Calu3 (cell line): ENCODE measurements at regions not wholly inside any gene's neighbourhood (a gene's known extent, or its start where the extent isn't known, plus 50 kb on each side); places are given as distances from the start of the nearest gene placed in this dataset.

Source experiments
- BruUV-seq: library from RNA; stranded (reverse); fragments of 400-500 nt; replicated peaks from 2 replicates; lab custom pipeline; 2021; lab: Mats Ljungman, UMichigan
- CTCF ChIA-PET: fragments of 300-600 bp; sonication (Branson Sonifier 250); formaldehyde crosslinking; loops from one replicate; lab custom pipeline; 2022; ENCODE audit warnings: antibody characterized with exemption; lab: Charles Lee
- DNase-seq: peaks from one replicate; pipeline ENCODE4 v3.0.0; 2022
- H3K27ac Mint-ChIP-seq: one replicate; pipeline ENCODE4 v1.8.0; 2022; ENCODE audit warnings: mixed read lengths; ENCODE audit not compliant: unreplicated experiment
- H3K27me3 Mint-ChIP-seq: one replicate; pipeline ENCODE4 v1.8.0; 2022; ENCODE audit warnings: mixed read lengths; ENCODE audit not compliant: unreplicated experiment
- H3K36me3 Mint-ChIP-seq: one replicate; pipeline ENCODE4 v1.8.0; 2022; ENCODE audit warnings: mild to moderate bottlenecking, moderate library complexity, mixed read lengths; ENCODE audit not compliant: insufficient read depth, unreplicated experiment
- H3K4me1 Mint-ChIP-seq: one replicate; pipeline ENCODE4 v1.8.0; 2022; ENCODE audit warnings: mild to moderate bottlenecking, low read depth, mixed read lengths; ENCODE audit not compliant: unreplicated experiment
- H3K4me3 Mint-ChIP-seq: one replicate; pipeline ENCODE4 v1.8.0; 2022; ENCODE audit warnings: mild to moderate bottlenecking, low read depth, moderate library complexity, mixed read lengths; ENCODE audit not compliant: unreplicated experiment
- H3K9me3 Mint-ChIP-seq: one replicate; pipeline ENCODE4 v1.8.0; 2022; ENCODE audit warnings: low read depth, mixed read lengths; ENCODE audit not compliant: unreplicated experiment
- intact Hi-C: fragments of 100-400 bp; cut with micrococcal nuclease; formaldehyde crosslinking; loops from one replicate; pipeline ENCODE4 v1.10.0; 2022; ENCODE audit not compliant: unreplicated experiment
- TF ChIP-seq, protein P1 (sequence below): fragments of 200-600 bp; IDR thresholded peaks from one replicate; pipeline ENCODE4 v1.8.0; 2022; ENCODE audit warnings: antibody characterized with exemption; ENCODE audit not compliant: unreplicated experiment

DNA sequence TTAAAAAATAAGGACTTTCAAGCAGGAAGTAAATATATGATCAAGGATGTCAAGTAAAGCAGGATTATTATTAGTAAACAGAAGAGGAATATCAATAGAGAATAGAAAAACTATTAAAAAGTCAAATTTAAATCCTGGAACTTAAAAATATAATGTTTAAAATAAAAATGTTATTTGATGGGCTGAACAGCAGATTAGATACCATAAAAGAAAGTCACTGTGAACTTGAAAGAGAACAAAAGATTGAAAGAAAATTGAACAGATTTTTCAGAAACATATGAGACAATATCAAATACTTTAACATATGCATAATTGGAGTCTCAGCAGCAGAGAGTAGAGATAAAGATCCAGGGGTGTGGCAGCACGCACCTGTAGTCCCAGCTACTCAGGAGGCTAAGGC, 1213.7 kb upstream of the AUTS2 start:
- no peaks in the 10 kb centered on the region for H3K4me1 Mint-ChIP-seq
- BruUV-seq = no TSS peak
- CTCF ChIA-PET = no interaction called here

DNA sequence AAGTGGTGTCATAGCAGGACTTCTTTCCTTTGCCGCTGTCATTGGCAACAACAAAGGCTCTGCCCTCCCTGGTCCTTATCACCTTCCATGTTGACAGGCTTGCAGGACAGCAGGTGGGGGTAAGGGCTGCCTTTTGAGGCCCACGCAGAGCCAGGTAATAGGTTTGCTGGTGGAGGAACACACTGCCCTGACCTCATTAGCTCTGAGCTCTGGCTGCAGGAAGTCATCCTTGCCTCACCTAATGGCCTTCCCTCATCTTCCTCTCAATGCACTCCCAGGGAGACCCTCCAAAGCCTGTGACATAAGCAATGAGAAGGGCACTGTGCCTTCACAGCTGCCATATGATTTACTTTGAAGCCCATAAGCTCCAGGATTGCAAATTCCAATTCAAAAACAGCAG, 1205.2 kb upstream of the AUTS2 start:
- no TSS peak for BruUV-seq
- Mint-ChIP-seq H3K27ac (no peak overlapping the region), H3K4me1 (no peaks in the 10 kb centered on the region), H3K36me3 (no peaks in the 10 kb centered on the region), H3K27me3 (no peaks in the 10 kb centered on the region), H3K9me3 (peaks cover 8% of the 10 kb centered on the region), H3K4me3 (no peak overlapping the region)
- intact Hi-C loops = no loop called here
- DNase-seq = no peak
- TF ChIP-seq, protein P1, sequence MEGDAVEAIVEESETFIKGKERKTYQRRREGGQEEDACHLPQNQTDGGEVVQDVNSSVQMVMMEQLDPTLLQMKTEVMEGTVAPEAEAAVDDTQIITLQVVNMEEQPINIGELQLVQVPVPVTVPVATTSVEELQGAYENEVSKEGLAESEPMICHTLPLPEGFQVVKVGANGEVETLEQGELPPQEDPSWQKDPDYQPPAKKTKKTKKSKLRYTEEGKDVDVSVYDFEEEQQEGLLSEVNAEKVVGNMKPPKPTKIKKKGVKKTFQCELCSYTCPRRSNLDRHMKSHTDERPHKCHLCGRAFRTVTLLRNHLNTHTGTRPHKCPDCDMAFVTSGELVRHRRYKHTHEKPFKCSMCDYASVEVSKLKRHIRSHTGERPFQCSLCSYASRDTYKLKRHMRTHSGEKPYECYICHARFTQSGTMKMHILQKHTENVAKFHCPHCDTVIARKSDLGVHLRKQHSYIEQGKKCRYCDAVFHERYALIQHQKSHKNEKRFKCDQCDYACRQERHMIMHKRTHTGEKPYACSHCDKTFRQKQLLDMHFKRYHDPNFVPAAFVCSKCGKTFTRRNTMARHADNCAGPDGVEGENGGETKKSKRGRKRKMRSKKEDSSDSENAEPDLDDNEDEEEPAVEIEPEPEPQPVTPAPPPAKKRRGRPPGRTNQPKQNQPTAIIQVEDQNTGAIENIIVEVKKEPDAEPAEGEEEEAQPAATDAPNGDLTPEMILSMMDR = no peak
- CTCF ChIA-PET = no interaction called here

More for the DNA sequence above, 1213.7 kb upstream of the AUTS2 start:
- Mint-ChIP-seq H3K9me3 (peaks cover 2% of the 10 kb centered on the region), H3K27me3 (no peaks in the 10 kb centered on the region), H3K27ac (no peak overlapping the region), H3K4me3 (no peak overlapping the region), H3K36me3 (no peaks in the 10 kb centered on the region)
- no peak for DNase-seq
- intact Hi-C loops = no loop called here
- TF ChIP-seq, protein P1 = no peak

GRCh38 chr7:68394131-68394530, 1204.1 kb upstream of the AUTS2 start:
- Mint-ChIP-seq H3K27me3 (no peaks in the 10 kb centered on the region), H3K27ac (no peak overlapping the region), H3K36me3 (no peaks in the 10 kb centered on the region), H3K9me3 (peaks cover 6% of the 10 kb centered on the region), H3K4me1 (no peaks in the 10 kb centered on the region), H3K4me3 (no peak overlapping the region)
- DNase-seq = no peak
- CTCF ChIA-PET = no interaction called here
- intact Hi-C loops = no loop called here
- BruUV-seq = no TSS peak
- TF ChIP-seq, protein P1 = no peak

DNA sequence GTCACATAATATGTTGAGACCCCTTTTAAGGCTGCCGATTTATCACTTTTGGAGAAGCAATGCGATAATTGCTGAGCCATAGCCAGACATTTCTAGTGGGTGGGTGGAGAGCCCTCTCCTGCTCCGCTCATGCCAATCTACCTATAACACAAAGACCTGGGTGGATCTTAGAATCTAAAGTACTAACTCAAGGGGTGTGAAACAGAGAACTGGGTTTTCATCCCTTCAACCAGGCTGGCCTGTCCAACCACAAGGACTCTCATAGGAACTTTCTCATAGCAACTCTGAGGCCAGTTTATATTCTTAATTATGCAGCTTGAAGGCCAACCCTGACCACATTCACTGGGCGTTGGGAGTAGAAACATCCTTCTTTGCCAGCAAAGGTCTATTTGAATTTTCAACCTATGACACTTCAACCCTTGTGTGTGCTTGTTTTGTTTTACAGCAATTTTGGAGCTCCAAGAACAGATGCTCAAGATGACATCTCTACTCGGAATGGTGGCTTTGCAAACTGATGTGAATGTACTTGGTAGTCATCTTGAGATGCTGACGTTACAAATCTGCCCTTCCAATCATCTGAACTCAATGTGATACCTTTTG, 1198.2 kb upstream of the AUTS2 start:
- BruUV-seq = no TSS peak
- Mint-ChIP-seq H3K9me3 (peaks cover 7% of the 10 kb centered on the region), H3K36me3 (no peaks in the 10 kb centered on the region), H3K4me1 (no peaks in the 10 kb centered on the region), H3K27me3 (no peaks in the 10 kb centered on the region), H3K4me3 (no peak overlapping the region), H3K27ac (no peak overlapping the region)
- intact Hi-C loops = no loop called here
- DNase-seq = no peak
- TF ChIP-seq, protein P1 = no peak
- CTCF ChIA-PET = no interaction called here
